Ovary (tissue), 7 donors: ENCODE measurements at regions not wholly inside any gene's neighbourhood (a gene's known extent, or its start where the extent isn't known, plus 50 kb on each side); places are given as distances from the start of the nearest gene placed in this dataset.

Experiments used
- DNase-seq, 5 donors: peaks; one replicate each; pipeline ENCODE4 v3.0.0-alpha.2; 2019 to 2020
- H3K27ac ChIP-seq, 2 donors: fragments of 200-600 bp; one replicate each; pipeline versions ENCODE4 v1.5.1 to v1.8.0; 2019 to 2022
- H3K27me3 ChIP-seq: fragments of 200-600 bp; one replicate; pipeline ENCODE4 v1.8.0; 2022
- H3K36me3 ChIP-seq: fragments of 200-600 bp; sonication (generic); one replicate; pipeline ENCODE4 v1.5.1; 2019
- H3K4me1 ChIP-seq: one replicate; pipeline ENCODE4 v1.8.1; 2013; ENCODE audit warnings: mild to moderate bottlenecking, moderate library complexity; ENCODE audit not compliant: insufficient read depth
- H3K4me3 ChIP-seq: fragments of 200-600 bp; sonication (generic); one replicate; pipeline ENCODE4 v1.5.1; 2017
- H3K9me3 ChIP-seq, 2 donors: fragments of 200-600 bp in 1 of 2; sonication (generic) in 1 of 2; one replicate each; pipeline versions ENCODE4 v1.5.1 to v1.8.1; 2013 to 2019; ENCODE audit warnings: mild to moderate bottlenecking in 1 of 2, moderate library complexity in 1 of 2
- CTCF ChIP-seq, 3 donors: fragments of 450-650 bp in 2 of 3; fragments of 200-600 bp in 1 of 3; IDR thresholded peaks; one replicate each; pipeline versions ENCODE4 v1.5.1 to v1.8.0; 2016 to 2022; ENCODE audit warnings: antibody characterized with exemption in 3 of 3, mild to moderate bottlenecking in 1 of 3
- EP300 ChIP-seq: sonication (generic); formaldehyde crosslinking; IDR thresholded peaks from one replicate; pipeline ENCODE4 v1.6.1; 2017; ENCODE audit warnings: antibody characterized with exemption
- POLR2A ChIP-seq: fragments of 450-650 bp; IDR thresholded peaks from one replicate; pipeline ENCODE4 v1.6.1; 2017; ENCODE audit warnings: antibody characterized with exemption, mild to moderate bottlenecking, moderate library complexity
- WGBS, 3 donors: extraction: QIAGEN DNeasy Blood & Tissue Kit in 1 of 3; methylation state at CpG; one replicate each; pipeline versions ENCODE4 v1.1.5 to v1.1.7; 2013 to 2017; 5-methylcytosine and 5-hydroxymethylcytosine counted together
- intact Hi-C, 4 donors: fragments of 100-400 bp; cut with DNase I; formaldehyde crosslinking; loops; one replicate each; pipeline versions ENCODE4 v1.11.0 to v1.15.1; 2022 to 2023
- donor health status: DM: no; HTN: no; CAD: no; lungs with moderate emphysema.
- donor health status: DM: no; HTN: no; CAD: no.
- donor health status: Bipolar disorder and iron deficiency.
- donor health status: DM: no; HTN: no; CAD: no.
- donor health status: DM: yes; HTN: yes; CAD: no.

GRCh38 chr12:124171231-124171979 lies 123.5 kb upstream of the RFLNA start:
- no peak overlapping the region for H3K27ac ChIP-seq
- no peaks in the 10 kb centered on the region for H3K36me3 ChIP-seq
- peaks cover 2% of the 10 kb centered on the region for H3K4me1 ChIP-seq
- TF ChIP-seq EP300: no peak
- no peak for TF ChIP-seq CTCF (IDR thresholded peaks at IDR 0.05)
- TF ChIP-seq POLR2A: no peak
- no peak for DNase-seq
- no peak overlapping the region for H3K4me3 ChIP-seq
- H3K27me3 ChIP-seq: no peaks in the 10 kb centered on the region
- 86 to 87% (median 87%) methylated on average over 8 of the region's 8 CpGs for WGBS, 3 donors
- intact Hi-C loops: no loop called here
- H3K9me3 ChIP-seq: no peaks in the 10 kb centered on the region

GRCh38 chr12:124172636-124173035 lies 122.3 kb upstream of the RFLNA start:
- H3K27me3 ChIP-seq: no peaks in the 10 kb centered on the region
- intact Hi-C loops: no loop called here
- DNase-seq: no peak
- no peak overlapping the region for H3K4me3 ChIP-seq
- WGBS, 3 donors: 95 to 96% (median 96%) methylated on average over 6 of the region's 6 CpGs
- no peaks in the 10 kb centered on the region for H3K36me3 ChIP-seq
- H3K9me3 ChIP-seq: no peaks in the 10 kb centered on the region
- TF ChIP-seq EP300: no peak
- no peak for TF ChIP-seq CTCF (IDR thresholded peaks at IDR 0.05)
- no peak for TF ChIP-seq POLR2A
- H3K4me1 ChIP-seq: peaks cover 2% of the 10 kb centered on the region
- H3K27ac ChIP-seq: no peak overlapping the region

- DNase-seq: no peak
- intact Hi-C loops: no loop called here
- Histone ChIP-seq H3K27ac (no peak overlapping the region), H3K4me1 (peaks cover 2% of the 10 kb centered on the region), H3K9me3 (no peaks in the 10 kb centered on the region), H3K27me3 (no peaks in the 10 kb centered on the region), H3K36me3 (no peaks in the 10 kb centered on the region), H3K4me3 (no peak overlapping the region)
- WGBS, 3 donors: 91 to 95% (median 95%) methylated on average over 7 of the region's 7 CpGs
- no peak for TF ChIP-seq CTCF (IDR thresholded peaks at IDR 0.05)
- TF ChIP-seq EP300: no peak
- no peak for TF ChIP-seq POLR2A
These were observed 121.2 kb upstream of the RFLNA start for GRCh38 chr12:124173692-124174091.

GRCh38 chr12:124174451-124175348 lies 120.2 kb upstream of the RFLNA start:
- no peak for DNase-seq
- 72 to 80% (median 73%) methylated on average over 17 of the region's 17 CpGs for WGBS, 3 donors

More at GRCh38 chr12:124174451-124175348, 120.2 kb upstream of the RFLNA start:
- H3K4me3 ChIP-seq: no peak overlapping the region
- H3K27ac ChIP-seq: no peak overlapping the region
- H3K4me1 ChIP-seq: peaks cover 2% of the 10 kb centered on the region
- H3K27me3 ChIP-seq: no peaks in the 10 kb centered on the region
- H3K36me3 ChIP-seq: no peaks in the 10 kb centered on the region
- intact Hi-C loops: no loop called here
- TF ChIP-seq CTCF (IDR thresholded peaks at IDR 0.05) (no peak), POLR2A (no peak), EP300 (no peak)
- H3K9me3 ChIP-seq: no peaks in the 10 kb centered on the region
